Erythroblast (primary cell): ENCODE measurements at regions not wholly inside any gene's neighbourhood (a gene's known extent, or its start where the extent isn't known, plus 50 kb on each side); places are given as distances from the start of the nearest gene placed in this dataset.

Experiments used
- GATA1 ChIP-seq: IDR thresholded peaks from 2 replicates; pipeline ENCODE4 v1.6.1; 2011; ENCODE audit warnings: low read depth, mild to moderate bottlenecking, control low read depth, low read length, moderate library complexity
- POLR2A ChIP-seq: IDR thresholded peaks from 2 replicates; pipeline ENCODE4 v1.6.1; 2011; ENCODE audit warnings: mild to moderate bottlenecking, low read length

GRCh38 chr10:2885288-2886278 is 181.8 kb upstream of the PFKP start:
- TF ChIP-seq POLR2A (no peak), GATA1 (no peak)
